ENCODE measurements at regions not wholly inside any gene's neighbourhood (a gene's known extent, or its start where the extent isn't known, plus 50 kb on each side); places are given as distances from the start of the nearest gene placed in this dataset.
A peak's percentile ranks its signal among the peaks of the same experiment; 100 is the strongest.

- DNase-seq = no peak
Observed at GRCh38 chr10:105857268-105858264, 1216.5 kb downstream of the SORCS3 start.

DNA sequence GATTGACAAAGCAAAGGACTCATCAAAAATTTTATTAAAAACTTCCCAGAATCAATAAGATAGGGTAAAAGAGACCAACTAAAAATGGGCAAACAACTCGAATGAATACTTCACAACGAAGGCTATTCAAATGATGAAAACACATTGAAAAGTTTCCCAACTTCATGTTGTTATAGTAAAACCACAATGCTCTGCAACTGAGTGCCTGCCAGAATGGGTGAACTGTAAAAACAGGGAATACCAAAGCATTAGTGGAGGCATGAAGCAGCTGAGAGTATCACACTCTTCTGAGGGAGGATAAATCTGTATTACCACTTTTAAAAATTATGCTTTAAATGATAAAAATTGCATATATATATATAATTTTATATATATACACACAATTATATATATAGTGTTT is 1214.7 kb downstream of the SORCS3 start:
- no peak for DNase-seq

- no peak for DNase-seq
Observed at GRCh38 chr10:105844676-105845570, 1203.8 kb downstream of the SORCS3 start.

- no peak for DNase-seq
Observed at GRCh38 chr10:105844241-105844640, 1203.2 kb downstream of the SORCS3 start.

DNA sequence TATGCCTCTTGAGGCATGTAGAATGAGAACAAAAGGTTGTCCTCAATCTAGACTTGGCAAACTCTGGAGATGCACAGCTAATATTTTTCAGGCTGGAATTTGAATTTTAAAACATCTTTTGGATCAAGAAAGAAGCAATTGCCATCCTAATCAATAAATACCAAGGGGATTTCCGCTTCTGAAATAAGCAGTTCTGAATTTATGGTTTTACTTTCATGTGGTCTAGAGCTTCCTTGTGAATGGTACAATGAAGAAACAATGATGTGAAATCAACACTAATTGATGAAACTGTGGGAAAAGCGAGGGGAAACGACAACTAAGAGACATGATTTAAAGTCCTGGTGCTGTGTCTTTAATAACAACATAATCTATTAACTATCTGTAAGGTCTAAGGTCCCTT is 1202.7 kb downstream of the SORCS3 start:
- no peak for DNase-seq

DNA sequence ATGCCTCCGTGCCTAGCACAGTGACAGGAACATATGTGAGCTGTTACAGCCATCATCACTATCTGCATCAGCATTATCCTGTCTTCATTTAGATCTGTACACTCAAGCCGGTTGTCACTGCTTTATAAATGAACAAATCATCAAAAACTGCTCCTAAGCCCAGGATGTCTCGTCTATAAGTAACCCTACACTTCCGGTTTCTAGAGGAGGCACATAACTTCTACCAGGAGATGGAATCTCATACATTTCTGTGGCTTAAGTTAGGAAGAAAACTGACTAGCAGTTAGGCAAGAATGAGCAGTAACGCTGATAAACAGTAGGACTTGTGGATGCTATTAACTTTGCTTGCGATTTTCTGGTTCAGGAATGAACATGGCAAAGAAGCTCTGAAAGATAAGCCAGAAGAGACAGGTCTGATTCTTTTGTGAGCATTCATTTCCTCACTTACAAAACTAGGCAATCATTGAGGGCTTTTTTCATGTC is 1199.2 kb downstream of the SORCS3 start:
- DNase-seq = peak; percentile 28

- DNase-seq = no peak
Observed at GRCh38 chr10:105838392-105838791, 1197.3 kb downstream of the SORCS3 start.

- peak; percentile 6 for DNase-seq
Observed at GRCh38 chr10:105837951-105838350, 1196.9 kb downstream of the SORCS3 start.

GRCh38 chr10:105834261-105835059 is 1193.4 kb downstream of the SORCS3 start:
- DNase-seq = no peak

DNA sequence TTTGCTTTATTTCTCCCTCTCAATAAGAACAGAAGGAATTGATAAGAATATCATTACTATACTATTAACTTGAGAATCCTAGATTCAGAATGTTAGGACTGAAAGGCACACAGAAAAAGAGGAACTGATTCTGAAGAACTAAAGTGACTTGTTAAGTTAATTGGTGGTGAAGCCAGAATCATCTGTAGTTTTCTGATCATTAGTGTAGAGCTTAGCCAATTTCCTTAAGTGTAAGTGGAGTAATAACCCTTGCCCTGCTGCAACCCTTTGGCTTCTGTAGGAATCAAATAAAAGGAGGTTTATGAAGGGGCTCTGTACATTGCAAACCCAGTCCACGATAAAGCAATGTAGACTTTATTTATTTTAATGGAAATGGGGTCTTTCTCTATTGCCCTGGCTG is 1186.0 kb downstream of the SORCS3 start:
- DNase-seq = no peak

GRCh38 chr10:105807935-105808587 is 1167.0 kb downstream of the SORCS3 start:
- no peak for DNase-seq

GRCh38 chr10:105803206-105803605 is 1162.1 kb downstream of the SORCS3 start:
- DNase-seq = no peak

GRCh38 chr10:105800641-105801040 is 1159.6 kb downstream of the SORCS3 start:
- no peak for DNase-seq

GRCh38 chr10:105798328-105798889 is 1157.3 kb downstream of the SORCS3 start:
- no peak for DNase-seq

GRCh38 chr10:105797234-105797890 is 1156.3 kb downstream of the SORCS3 start:
- DNase-seq = peak; percentile 37

DNA sequence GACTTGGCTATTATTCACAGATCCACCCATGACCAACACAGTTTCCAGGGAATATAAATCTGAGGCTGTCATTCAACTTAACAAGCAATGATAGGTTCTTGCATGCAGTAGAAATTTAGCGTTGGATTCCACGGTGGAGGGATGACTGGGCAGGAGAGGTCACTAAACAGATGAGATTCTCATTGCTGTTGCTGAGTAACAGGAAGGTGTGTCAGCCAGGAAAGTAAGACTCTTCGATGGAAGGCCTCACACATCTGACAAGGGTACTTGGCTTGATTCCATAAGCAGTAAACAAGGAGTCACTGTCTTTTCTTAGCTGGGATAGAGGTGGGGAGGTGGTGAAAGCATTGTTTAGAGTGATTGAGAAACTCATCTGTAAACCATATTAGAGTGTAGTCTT is 1152.0 kb downstream of the SORCS3 start:
- DNase-seq = no peak

DNA sequence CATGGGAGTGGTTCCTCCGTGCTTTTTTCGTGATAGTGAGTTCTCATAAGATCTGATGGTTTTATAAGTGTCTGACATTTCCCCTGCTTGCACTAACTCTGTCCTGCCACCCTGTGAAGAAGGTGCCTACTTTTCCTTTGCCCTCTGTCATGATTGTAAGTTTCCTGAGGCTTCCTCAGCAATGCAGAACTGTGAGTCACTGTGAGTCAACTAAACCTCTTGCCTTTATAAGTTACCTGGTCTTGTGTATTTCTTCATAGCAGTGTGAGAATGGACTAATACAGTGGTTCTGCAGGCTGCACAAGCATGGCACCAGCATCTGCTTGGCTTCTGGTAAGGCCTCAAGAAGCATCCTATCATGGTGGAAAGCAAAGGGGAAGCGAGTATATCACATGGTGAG is 1144.6 kb downstream of the SORCS3 start:
- no peak for DNase-seq

GRCh38 chr10:105783936-105784483 is 1142.9 kb downstream of the SORCS3 start:
- DNase-seq = no peak

DNA sequence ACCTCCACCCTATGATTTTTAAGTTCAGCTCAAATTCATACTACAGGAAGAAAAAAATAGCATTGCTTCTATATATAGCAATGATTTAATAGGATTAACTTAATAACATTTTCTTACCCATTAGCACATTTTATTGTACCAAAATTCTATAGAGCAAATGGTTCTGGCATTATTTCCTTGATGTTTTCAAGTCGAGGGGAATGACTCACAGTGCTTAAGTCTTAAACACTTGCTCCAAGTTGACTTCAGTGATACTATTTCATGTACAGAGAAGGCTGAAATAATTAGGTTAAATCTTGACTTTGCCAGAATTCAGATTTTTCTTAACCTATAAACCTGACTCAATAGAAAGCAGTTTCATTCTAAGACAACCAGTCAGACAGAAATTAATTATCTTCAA is 1133.8 kb downstream of the SORCS3 start:
- no peak for DNase-seq

DNA sequence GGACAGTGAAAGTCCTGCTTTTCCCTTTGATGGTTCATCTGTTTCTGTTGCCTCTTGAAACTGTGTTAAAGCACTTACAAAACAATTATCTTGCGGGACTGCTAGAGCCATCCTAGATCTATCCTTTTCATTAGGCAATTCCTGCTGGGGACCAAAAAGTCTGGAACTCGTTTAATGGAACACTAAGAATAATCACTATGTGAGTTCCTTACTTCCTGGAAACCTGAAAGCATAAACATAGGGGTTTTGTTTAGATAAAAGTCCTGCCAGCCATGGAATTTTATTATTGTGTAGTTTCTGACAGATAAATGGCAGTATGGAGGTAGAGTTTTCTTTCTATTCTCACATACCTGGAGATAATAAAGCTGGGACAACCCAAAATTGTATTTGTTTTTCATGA is 1133.3 kb downstream of the SORCS3 start:
- DNase-seq = no peak

Data from fibroblast of skin of back (primary cell).